K562 (cell line): ENCODE measurements at regions not wholly inside any gene's neighbourhood (a gene's known extent, or its start where the extent isn't known, plus 50 kb on each side); places are given as distances from the start of the nearest gene placed in this dataset.

Source experiments
- ARHGAP35 ChIP-seq: fragments of 450-650 bp; IDR thresholded peaks from 2 replicates; pipeline ENCODE4 v1.6.1; 2018; ENCODE audit not compliant: partially characterized antibody
- BRF1 ChIP-seq: IDR thresholded peaks from 3 replicates; pipeline ENCODE4 v1.6.1; 2011; ENCODE audit warnings: borderline replicate concordance, mild to moderate bottlenecking; ENCODE audit not compliant: insufficient read length; ENCODE audit errors: extremely low read depth
- CBX3 ChIP-seq, 2 experiments: IDR thresholded peaks; 1 replicate in 1 of 2; 2 replicates in 1 of 2; pipeline ENCODE4 v1.6.1; 2012; ENCODE audit warnings: inconsistent platforms in 2 of 2, low read length in 2 of 2, borderline replicate concordance in 1 of 2, control low read depth in 1 of 2
- FOXJ3 ChIP-seq: sonication (generic); formaldehyde crosslinking; IDR thresholded peaks from 2 replicates; pipeline ENCODE4 v1.4.0; 2020; ENCODE audit warnings: mild to moderate bottlenecking, missing genetic modification reagents
- GABPB1 ChIP-seq: sonication (generic); formaldehyde crosslinking; IDR thresholded peaks from 2 replicates; pipeline ENCODE4 v1.8.0; 2022; ENCODE audit warnings: mild to moderate bottlenecking, missing genetic modification reagents
- HMG20A ChIP-seq: fragments of 450-650 bp; formaldehyde crosslinking; conservative IDR thresholded peaks from 2 replicates; pipeline ENCODE4 v1.4.0; 2020; ENCODE audit warnings: mild to moderate bottlenecking, mixed read lengths
- KAT8 ChIP-seq: fragments of 450-650 bp; IDR thresholded peaks from 2 replicates; pipeline ENCODE4 v1.6.1; 2016; ENCODE audit warnings: low read depth, mild to moderate bottlenecking
- MBD2 ChIP-seq: sonication (generic); IDR thresholded peaks from 2 replicates; pipeline ENCODE4 v1.6.1; 2016; ENCODE audit warnings: low read depth, borderline replicate concordance
- MEF2A ChIP-seq: IDR thresholded peaks from 2 replicates; pipeline ENCODE4 v1.6.1; 2011; ENCODE audit warnings: low read depth, mild to moderate bottlenecking, low read length, moderate library complexity; ENCODE audit not compliant: control insufficient read depth
- MIER1 ChIP-seq: fragments of 450-650 bp; IDR thresholded peaks from 2 replicates; pipeline ENCODE4 v1.6.1; 2016; ENCODE audit warnings: antibody characterized with exemption, mild to moderate bottlenecking, low read depth
- NCOA2 ChIP-seq, 2 experiments: fragments of 450-650 bp; IDR thresholded peaks; 2 replicates each; pipeline ENCODE4 v1.6.1; 2018; ENCODE audit warnings: mild to moderate bottlenecking in 2 of 2, moderate library complexity in 1 of 2; ENCODE audit not compliant: partially characterized antibody in 2 of 2
- PHTF2 ChIP-seq: fragments of 250-450 bp; sonication (Bioruptor Pico); IDR thresholded peaks from 2 replicates; pipeline ENCODE4 v1.5.0; 2021; ENCODE audit warnings: mild to moderate bottlenecking
- POLR2A ChIP-seq: fragments of 450-650 bp; conservative IDR thresholded peaks from 2 replicates; pipeline ENCODE4 v1.6.1; 2016
- RBM34 ChIP-seq: fragments of 200-400 bp; formaldehyde crosslinking; IDR thresholded peaks from 2 replicates; pipeline ENCODE4 v1.6.1; 2018; ENCODE audit warnings: low read length, borderline replicate concordance; ENCODE audit not compliant: insufficient read depth
- RFX1 ChIP-seq: fragments of 450-650 bp; IDR thresholded peaks from 2 replicates; pipeline ENCODE4 v1.6.1; 2016; ENCODE audit warnings: mild to moderate bottlenecking, moderate library complexity
- SNIP1 ChIP-seq: fragments of 450-650 bp; IDR thresholded peaks from 2 replicates; pipeline ENCODE4 v1.7.1; 2017; ENCODE audit warnings: low read depth, mild to moderate bottlenecking
- SREBF1 ChIP-seq: fragments of 150-350 bp; IDR thresholded peaks from 2 replicates; pipeline ENCODE4 v1.6.1; 2014; ENCODE audit warnings: antibody characterized with exemption, low read depth, low read length, borderline replicate concordance
- SREBF2 ChIP-seq: sonication (generic); formaldehyde crosslinking; IDR thresholded peaks from 2 replicates; pipeline ENCODE4 v1.4.0; 2020; ENCODE audit warnings: mild to moderate bottlenecking, missing genetic modification reagents
- TARDBP ChIP-seq: fragments of 450-650 bp; IDR thresholded peaks from 2 replicates; pipeline ENCODE4 v1.6.1; 2016
- TRIM24 ChIP-seq, 2 experiments: fragments of 450-650 bp; IDR thresholded peaks; 2 replicates each; pipeline ENCODE4 v1.6.1; 2016
- ZNF217 ChIP-seq: sonication (generic); formaldehyde crosslinking; IDR thresholded peaks from 2 replicates; pipeline ENCODE4 v1.8.0; 2022; ENCODE audit warnings: mild to moderate bottlenecking, missing genetic modification reagents
- ZNF274 ChIP-seq: IDR thresholded peaks from 2 replicates; pipeline ENCODE4 v1.6.1; 2011; ENCODE audit warnings: low read depth, mild to moderate bottlenecking, low read length, moderate library complexity, borderline replicate concordance
- ZNF431 ChIP-seq: sonication (generic); formaldehyde crosslinking; IDR thresholded peaks from 2 replicates; pipeline ENCODE4 v1.8.0; 2022; ENCODE audit warnings: mild to moderate bottlenecking, missing genetic modification reagents
- TF ChIP-seq, protein P1 (sequence below): sonication (generic); formaldehyde crosslinking; IDR thresholded peaks from 2 replicates; pipeline ENCODE4 v1.8.0; 2022; ENCODE audit warnings: missing genetic modification reagents, mild to moderate bottlenecking, borderline replicate concordance
- TF ChIP-seq, protein P2 (sequence below): sonication (generic); formaldehyde crosslinking; IDR thresholded peaks from 2 replicates; pipeline ENCODE4 v1.9.0; 2022; ENCODE audit warnings: mild to moderate bottlenecking, missing genetic modification reagents
- TF ChIP-seq, protein P3 (sequence below): fragments of 450-650 bp; formaldehyde crosslinking; IDR thresholded peaks from 2 replicates; pipeline ENCODE4 v1.4.0; 2020; ENCODE audit warnings: mild to moderate bottlenecking, mixed read lengths

DNA sequence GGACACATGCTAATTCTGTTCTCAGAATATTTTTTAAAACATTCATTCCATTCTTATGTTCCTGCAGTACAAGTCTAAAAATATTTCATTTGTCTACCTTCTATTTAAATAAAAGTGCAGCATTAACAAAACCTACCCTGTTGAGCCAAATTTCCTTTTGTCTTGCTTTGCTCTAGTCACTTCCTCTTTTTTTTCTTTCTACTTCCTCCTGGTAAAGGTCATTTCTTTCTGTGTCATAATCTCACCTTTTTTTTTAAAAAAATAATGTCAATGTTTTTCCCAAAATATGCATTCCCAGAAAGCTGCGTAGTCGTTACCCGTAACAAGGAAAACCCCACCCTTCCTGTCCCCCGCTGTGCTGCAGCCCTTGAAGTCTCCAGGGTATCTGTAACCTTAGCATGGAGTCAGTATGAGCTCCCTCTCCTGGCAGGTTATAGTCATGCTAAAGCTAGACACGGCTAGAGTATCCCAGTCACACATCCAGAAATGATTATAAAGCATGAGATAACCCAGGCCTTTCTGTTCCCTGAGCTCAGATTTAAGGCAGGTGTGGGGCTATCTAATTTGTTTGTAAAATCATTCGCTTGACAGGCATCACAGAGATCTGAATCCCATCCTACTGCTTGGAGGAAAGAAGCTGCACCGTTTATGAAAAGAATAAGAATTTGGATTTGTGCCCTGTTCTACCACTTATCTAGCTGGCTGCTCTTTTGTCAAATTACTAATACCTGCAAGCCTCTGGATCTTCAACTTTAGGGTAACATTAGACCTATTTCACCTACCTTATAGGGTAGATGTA lies 51.1 kb upstream of the EED start (continued):
- TF ChIP-seq, protein P1, sequence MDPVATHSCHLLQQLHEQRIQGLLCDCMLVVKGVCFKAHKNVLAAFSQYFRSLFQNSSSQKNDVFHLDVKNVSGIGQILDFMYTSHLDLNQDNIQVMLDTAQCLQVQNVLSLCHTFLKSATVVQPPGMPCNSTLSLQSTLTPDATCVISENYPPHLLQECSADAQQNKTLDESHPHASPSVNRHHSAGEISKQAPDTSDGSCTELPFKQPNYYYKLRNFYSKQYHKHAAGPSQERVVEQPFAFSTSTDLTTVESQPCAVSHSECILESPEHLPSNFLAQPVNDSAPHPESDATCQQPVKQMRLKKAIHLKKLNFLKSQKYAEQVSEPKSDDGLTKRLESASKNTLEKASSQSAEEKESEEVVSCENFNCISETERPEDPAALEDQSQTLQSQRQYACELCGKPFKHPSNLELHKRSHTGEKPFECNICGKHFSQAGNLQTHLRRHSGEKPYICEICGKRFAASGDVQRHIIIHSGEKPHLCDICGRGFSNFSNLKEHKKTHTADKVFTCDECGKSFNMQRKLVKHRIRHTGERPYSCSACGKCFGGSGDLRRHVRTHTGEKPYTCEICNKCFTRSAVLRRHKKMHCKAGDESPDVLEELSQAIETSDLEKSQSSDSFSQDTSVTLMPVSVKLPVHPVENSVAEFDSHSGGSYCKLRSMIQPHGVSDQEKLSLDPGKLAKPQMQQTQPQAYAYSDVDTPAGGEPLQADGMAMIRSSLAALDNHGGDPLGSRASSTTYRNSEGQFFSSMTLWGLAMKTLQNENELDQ = no peak
- no peak for TF ChIP-seq POLR2A
- no peak for TF ChIP-seq ARHGAP35
- TF ChIP-seq MBD2 = 0 out of 2 replicates have a peak, but pooled peaks have one; percentile 24
- no peak for TF ChIP-seq SREBF1
- no peak for TF ChIP-seq MIER1
- TF ChIP-seq BRF1 = no peak
- TF ChIP-seq HMG20A (CRISPR knock-in tag) = no peak
- TF ChIP-seq ZNF274 = no peak
- TF ChIP-seq, protein P2, sequence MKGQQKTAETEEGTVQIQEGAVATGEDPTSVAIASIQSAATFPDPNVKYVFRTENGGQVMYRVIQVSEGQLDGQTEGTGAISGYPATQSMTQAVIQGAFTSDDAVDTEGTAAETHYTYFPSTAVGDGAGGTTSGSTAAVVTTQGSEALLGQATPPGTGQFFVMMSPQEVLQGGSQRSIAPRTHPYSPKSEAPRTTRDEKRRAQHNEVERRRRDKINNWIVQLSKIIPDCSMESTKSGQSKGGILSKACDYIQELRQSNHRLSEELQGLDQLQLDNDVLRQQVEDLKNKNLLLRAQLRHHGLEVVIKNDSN (CRISPR knock-in tag) = no peak
- TF ChIP-seq, protein P3, sequence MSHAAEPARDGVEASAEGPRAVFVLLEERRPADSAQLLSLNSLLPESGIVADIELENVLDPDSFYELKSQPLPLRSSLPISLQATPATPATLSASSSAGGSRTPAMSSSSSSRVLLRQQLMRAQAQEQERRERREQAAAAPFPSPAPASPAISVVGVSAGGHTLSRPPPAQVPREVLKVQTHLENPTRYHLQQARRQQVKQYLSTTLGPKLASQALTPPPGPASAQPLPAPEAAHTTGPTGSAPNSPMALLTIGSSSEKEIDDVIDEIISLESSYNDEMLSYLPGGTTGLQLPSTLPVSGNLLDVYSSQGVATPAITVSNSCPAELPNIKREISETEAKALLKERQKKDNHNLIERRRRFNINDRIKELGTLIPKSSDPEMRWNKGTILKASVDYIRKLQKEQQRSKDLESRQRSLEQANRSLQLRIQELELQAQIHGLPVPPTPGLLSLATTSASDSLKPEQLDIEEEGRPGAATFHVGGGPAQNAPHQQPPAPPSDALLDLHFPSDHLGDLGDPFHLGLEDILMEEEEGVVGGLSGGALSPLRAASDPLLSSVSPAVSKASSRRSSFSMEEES = no peak
- peak in 1 of 2 experiments; percentile 59; a peak in 1 of 3 replicates for TF ChIP-seq CBX3 (IDR thresholded peaks at IDR 0.05; ENCODE audit: borderline replicate concordance in 1 of 2, low read length in 2 of 2)
- TF ChIP-seq KAT8 = no peak
- TF ChIP-seq SREBF2 = no peak
- TF ChIP-seq MEF2A = no peak
- TF ChIP-seq RBM34 = no peak
- 0 out of 2 replicates have a peak, but pooled peaks have one; percentile 13 for TF ChIP-seq RFX1
- TF ChIP-seq SNIP1 = no peak
- no peak for TF ChIP-seq NCOA2 (IDR thresholded peaks at IDR 0.05; ENCODE audit: partially characterized antibody in 2 of 2)
- TF ChIP-seq PHTF2 (CRISPR knock-in tag) = no peak
- TF ChIP-seq FOXJ3 (CRISPR knock-in tag) = no peak
- peak; percentile 77 for TF ChIP-seq GABPB1 (CRISPR knock-in tag)
- no peak for TF ChIP-seq ZNF217 (CRISPR knock-in tag)
- TF ChIP-seq TRIM24 (IDR thresholded peaks at IDR 0.05) = no peak; a peak in 3 of 4 replicates
- peak; percentile 47; the same call in 1 of the 2 replicates for TF ChIP-seq ZNF431 (CRISPR knock-in tag)
- TF ChIP-seq TARDBP = no peak
